ENCODE measurements at regions not wholly inside any gene's neighbourhood (a gene's known extent, or its start where the extent isn't known, plus 50 kb on each side); places are given as distances from the start of the nearest gene placed in this dataset.

DNA sequence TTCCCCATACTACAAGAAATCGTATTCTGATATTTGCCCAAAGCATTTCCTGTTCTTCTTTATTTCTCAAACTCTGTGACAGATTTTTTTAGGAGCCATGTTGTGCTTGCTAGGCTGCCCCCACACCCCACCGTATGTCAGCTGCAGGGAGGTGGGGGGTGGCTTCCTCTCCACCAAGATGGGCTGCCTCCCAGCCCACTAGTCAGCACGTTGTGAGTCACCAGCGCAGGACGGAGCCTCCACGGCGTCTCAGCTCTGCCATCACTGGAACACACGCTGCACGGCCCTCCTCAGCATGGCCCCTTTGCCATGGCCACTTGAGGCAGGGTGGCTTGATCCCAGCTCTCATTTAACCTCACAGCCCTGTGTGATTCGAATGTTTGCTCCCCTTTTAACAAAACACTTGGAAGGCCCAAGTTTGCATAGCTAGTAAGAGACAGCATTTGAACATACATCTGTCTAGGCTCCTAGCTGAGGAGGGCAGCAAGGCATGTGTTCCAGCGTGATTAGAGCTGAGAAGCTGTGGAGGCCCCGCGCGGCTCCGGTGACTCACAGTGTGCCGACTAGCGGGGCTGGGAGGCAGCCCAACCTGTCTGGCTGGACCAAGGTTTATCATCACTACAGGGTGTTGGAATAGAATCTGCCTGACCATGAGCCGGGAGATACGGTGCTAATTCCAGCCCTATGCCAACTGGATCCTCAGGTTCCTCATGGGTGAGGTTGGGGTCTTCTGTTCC lies 180.7 kb upstream of the NCAM1 start:
- H3K4me3 Mint-ChIP-seq, result peak overlapping the region in 1 of 4 donors; percentile 9
- no peaks in the 10 kb centered on the region for H3K36me3 Mint-ChIP-seq

DNA sequence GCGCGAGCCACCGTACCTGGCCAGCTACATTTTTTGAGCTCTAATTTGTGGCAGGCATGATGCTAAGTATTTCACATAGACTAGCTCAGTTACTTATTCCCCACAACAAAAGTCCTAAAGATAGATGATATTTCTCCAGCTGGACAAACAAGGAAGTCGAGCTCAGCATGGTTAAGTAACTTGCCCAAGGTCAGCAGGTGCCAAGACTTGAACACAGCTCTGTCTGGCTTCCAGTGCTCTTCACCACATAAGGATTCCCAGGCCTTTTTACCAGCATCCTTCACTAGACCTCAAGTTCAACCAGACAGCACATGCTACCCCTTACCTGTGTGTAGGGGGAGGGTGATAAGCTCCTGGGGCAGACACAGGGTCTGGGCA lies 177.3 kb upstream of the NCAM1 start:
- H3K9me3 Mint-ChIP-seq, result peaks cover 0 to 3% (median 3%) of the 10 kb centered on the region in 3 donors
- H3K4me1 Mint-ChIP-seq, result no peaks in the 10 kb centered on the region
- H3K4me3 Mint-ChIP-seq, result no peak overlapping the region
- H3K27me3 Mint-ChIP-seq, result peaks cover 9% of the 10 kb centered on the region
- H3K27ac Mint-ChIP-seq, result no peak overlapping the region
- H3K36me3 Mint-ChIP-seq, result no peaks in the 10 kb centered on the region

More for the DNA sequence above, 180.7 kb upstream of the NCAM1 start:
- peaks cover 0 to 3% (median 0%) of the 10 kb centered on the region in 3 donors for H3K9me3 Mint-ChIP-seq
- peaks cover 2% of the 10 kb centered on the region for H3K27me3 Mint-ChIP-seq
- no peaks in the 10 kb centered on the region for H3K4me1 Mint-ChIP-seq
- no peak overlapping the region for H3K27ac Mint-ChIP-seq

DNA sequence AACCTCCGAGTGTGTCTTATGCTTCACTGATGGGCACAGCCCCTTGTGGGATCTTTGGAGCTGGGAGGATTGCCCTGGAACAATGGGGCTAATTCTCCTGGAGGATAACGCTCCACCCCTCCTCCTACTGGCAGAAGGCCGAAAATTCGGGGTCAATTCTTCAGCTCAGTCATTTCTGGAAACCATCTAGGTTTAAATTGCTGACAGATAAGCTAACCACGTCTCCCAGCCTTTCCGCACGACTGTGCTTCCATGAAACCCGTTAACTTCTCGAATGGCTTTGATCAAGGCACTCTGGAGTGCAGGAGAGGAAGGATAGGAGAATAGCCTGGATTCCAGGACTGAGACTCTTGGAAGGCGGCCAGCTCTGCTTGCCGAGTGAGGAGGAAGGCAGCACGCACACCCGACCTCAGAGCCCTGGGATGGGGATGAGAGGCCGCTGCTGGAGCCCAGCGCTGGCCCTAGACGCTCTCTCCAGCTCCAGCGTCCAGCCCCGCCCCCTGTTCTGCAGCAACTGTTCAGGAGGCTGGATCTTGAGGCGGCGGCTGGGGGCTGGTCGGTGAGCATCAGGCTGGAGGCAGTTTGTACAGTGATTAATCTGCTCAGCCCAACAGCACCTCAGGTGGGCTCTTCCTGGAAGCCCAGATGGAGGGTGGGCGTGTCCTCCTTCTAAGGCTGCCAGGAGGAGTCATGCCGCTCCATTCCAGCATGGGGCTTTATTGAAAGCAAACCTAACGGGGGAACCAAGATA lies 176.7 kb upstream of the NCAM1 start:
- Mint-ChIP-seq H3K27ac (no peak overlapping the region), H3K36me3 (no peaks in the 10 kb centered on the region), H3K4me3 (no peak overlapping the region), H3K27me3 (peaks cover 9% of the 10 kb centered on the region), H3K9me3 (peaks cover 0 to 3% (median 3%) of the 10 kb centered on the region in 3 donors), H3K4me1 (no peaks in the 10 kb centered on the region)

DNA sequence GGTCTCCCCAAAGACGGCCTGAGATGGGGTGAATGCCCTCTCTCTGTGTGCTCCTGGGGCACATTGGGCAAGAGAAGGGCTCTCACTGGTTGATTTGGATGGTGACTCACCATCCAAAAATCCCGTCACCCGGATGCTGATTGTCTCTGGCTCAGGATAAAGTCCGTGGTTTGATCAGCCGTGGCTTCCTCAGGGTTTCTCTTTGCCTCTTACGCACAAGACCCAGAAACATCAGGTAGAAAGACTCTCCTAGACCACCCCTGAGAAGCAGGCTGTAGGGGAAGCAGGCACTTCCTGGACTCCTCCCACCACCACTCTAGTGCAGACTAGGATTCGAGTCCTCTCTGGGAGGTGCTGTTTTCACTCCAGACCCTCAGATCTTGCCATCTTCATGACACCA lies 176.1 kb upstream of the NCAM1 start:
- Mint-ChIP-seq H3K27me3 (peaks cover 9% of the 10 kb centered on the region), H3K4me3 (no peak overlapping the region), H3K9me3 (peaks cover 0 to 3% (median 3%) of the 10 kb centered on the region in 3 donors), H3K27ac (no peak overlapping the region), H3K4me1 (no peaks in the 10 kb centered on the region), H3K36me3 (no peaks in the 10 kb centered on the region)

DNA sequence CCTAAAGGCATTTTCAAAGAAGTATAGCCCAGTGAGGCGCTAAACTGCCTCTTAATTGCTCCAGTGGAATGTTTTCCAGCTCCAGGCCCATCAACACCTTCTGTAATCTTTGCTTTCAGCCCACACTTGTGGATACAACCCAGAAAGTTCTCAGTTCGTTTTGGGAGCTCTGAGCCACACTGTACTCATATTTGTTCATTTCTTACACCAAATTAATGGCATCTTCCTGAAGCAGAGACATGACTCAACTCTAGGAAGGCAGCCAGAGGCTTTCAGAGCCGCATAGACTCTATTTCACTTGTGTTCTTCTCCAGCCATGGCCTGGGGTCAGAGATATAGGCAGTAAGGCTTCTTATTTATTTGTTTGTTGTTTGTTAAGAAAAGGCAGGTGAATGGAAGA lies 175.5 kb upstream of the NCAM1 start:
- Mint-ChIP-seq H3K27me3 (peaks cover 9% of the 10 kb centered on the region), H3K4me1 (no peaks in the 10 kb centered on the region), H3K4me3 (no peak overlapping the region), H3K36me3 (no peaks in the 10 kb centered on the region), H3K9me3 (peaks cover 0 to 3% (median 3%) of the 10 kb centered on the region in 3 donors), H3K27ac (no peak overlapping the region)

DNA sequence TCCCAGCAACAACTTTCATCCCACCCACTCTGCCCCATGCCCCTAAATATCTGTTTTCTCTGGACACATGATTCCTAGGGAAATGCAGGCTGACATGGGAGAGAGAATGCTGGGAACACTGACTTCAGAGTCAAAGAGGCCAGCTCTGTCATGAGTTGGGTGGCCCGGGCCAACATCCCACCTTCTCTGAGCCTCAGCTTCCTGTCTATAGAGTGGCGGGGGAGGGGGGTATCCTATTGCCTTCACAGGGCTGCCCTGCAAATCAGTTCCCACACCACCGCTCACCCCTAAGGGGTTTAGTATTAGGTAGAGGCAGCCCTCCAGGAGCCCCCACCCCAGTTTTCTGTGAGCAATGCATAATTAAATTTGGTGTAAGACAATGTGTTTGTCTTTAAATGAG lies 175.0 kb upstream of the NCAM1 start:
- H3K9me3 Mint-ChIP-seq, result peaks cover 0 to 3% (median 3%) of the 10 kb centered on the region in 3 donors
- H3K27me3 Mint-ChIP-seq, result peaks cover 9% of the 10 kb centered on the region
- no peak overlapping the region for H3K27ac Mint-ChIP-seq
- H3K36me3 Mint-ChIP-seq, result no peaks in the 10 kb centered on the region
- no peaks in the 10 kb centered on the region for H3K4me1 Mint-ChIP-seq
- no peak overlapping the region for H3K4me3 Mint-ChIP-seq

DNA sequence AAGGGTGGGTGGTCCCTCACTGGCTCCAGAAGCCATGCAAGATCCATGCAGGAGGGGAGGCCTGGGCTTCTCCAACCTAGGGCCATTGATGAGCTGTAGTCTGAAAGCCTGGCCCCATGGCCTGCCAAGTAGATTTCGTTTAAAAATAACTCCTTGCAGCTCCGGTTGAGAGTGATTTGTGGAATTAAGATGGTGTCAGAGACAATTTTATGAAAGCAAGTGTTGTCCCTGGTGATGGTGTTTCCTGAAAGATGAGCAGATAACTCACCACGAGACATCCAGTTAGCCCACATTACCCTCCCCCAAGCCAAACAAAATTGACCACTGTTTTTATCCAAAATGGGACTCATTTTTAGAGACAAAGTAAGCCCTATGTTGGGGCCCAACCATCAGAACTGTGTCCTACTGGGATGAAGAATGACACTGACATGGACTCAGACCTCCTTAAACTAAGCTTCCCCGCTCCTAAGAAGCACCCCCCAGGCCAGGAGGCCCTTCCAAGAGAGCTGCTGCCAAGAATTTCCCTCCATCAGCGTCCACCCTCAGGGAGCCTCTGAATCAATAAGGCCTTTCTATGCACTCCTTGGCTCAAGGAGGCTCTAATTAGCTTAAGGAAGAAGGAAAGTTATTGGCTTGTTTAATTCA lies 174.2 kb upstream of the NCAM1 start:
- H3K4me3 Mint-ChIP-seq, result no peak overlapping the region
- H3K36me3 Mint-ChIP-seq, result no peaks in the 10 kb centered on the region
- H3K4me1 Mint-ChIP-seq, result no peaks in the 10 kb centered on the region
- H3K27me3 Mint-ChIP-seq, result peaks cover 7% of the 10 kb centered on the region
- peaks cover 0 to 3% (median 3%) of the 10 kb centered on the region in 3 donors for H3K9me3 Mint-ChIP-seq
- no peak overlapping the region for H3K27ac Mint-ChIP-seq

DNA sequence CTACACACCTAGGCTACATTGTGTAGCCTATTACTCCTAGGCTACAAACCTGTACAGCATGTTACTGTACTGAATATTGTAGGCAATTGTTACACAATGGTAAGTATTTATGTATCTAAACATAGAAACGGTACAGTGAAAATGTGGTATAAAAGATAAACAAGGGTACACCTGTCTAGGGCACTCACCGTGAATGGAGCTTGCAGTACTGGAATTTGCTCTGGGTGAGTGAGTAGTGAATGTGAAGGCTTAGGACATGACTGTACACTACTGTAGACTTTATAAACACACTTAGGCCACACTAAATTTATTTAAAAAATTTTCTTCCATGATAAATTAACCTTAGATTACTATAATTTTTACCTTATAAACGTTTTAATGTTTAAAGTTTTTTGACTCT lies 171.7 kb upstream of the NCAM1 start:
- Mint-ChIP-seq H3K4me3 (no peak overlapping the region), H3K9me3 (peaks cover 0 to 3% (median 0%) of the 10 kb centered on the region in 3 donors), H3K27ac (no peak overlapping the region), H3K4me1 (no peaks in the 10 kb centered on the region), H3K27me3 (peaks cover 7% of the 10 kb centered on the region), H3K36me3 (no peaks in the 10 kb centered on the region)

DNA sequence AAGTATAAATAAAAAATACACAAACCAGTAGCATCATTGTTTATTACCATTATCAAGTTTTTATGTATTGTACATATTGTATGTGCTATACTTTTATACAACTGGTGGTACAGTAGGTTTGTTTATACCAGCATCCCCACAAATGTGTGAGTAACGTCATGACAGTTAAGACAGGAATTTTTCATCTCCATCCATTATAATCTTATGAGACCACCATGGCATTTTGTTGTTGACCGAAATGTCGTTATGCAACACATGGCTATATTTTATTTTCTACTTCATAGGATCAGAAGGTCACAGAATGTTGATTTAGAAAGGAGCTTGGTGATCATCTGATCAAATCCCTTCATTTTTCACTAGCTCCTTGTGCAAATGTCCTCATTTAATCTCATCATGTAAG lies 170.9 kb upstream of the NCAM1 start:
- Mint-ChIP-seq H3K27me3 (peaks cover 7% of the 10 kb centered on the region), H3K27ac (no peak overlapping the region), H3K9me3 (peaks cover 0 to 3% (median 0%) of the 10 kb centered on the region in 3 donors), H3K4me3 (no peak overlapping the region), H3K36me3 (no peaks in the 10 kb centered on the region), H3K4me1 (no peaks in the 10 kb centered on the region)

DNA sequence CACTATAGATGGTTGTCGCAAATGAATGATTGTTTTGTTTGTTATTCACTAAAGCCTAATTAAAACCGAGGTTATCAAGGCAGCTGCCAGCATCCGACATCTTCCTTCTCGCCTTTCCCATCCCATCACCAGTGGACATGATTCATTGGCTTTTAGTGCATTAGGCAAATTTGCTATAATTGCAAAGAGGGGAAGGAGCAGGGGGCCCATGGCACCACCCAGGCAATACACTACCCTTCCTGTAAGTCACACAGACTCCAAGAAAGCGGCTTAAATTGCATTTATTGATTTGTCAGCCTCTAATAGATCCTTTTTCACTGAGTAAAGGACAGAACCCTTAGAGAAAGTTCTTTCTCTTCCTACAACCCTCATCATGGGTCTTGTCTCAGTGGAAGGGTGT lies 169.2 kb upstream of the NCAM1 start:
- H3K27ac Mint-ChIP-seq, result no peak overlapping the region
- H3K4me3 Mint-ChIP-seq, result no peak overlapping the region
- H3K9me3 Mint-ChIP-seq, result no peaks in the 10 kb centered on the region
- H3K27me3 Mint-ChIP-seq, result peaks cover 7% of the 10 kb centered on the region
- no peaks in the 10 kb centered on the region for H3K36me3 Mint-ChIP-seq
- no peaks in the 10 kb centered on the region for H3K4me1 Mint-ChIP-seq

DNA sequence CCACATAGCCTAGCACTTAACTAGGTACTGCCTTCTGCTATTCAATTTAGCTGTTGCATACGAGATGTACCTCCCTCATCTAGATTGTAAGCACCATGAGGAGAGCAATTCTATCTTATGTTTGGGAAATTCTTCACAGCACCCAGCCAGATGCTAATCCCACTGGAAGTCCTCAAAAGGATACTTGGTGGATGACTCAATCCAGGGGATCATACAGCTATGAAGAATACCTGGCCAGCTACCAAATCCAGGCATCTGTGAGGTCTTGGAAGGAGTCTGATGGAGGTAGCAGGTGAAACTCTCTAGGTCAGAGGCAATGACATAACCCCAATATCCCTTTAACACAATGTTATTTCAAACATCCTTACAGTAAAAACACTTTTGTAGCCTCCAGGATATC lies 167.8 kb upstream of the NCAM1 start:
- Mint-ChIP-seq H3K9me3 (no peaks in the 10 kb centered on the region), H3K4me1 (no peaks in the 10 kb centered on the region), H3K27ac (no peak overlapping the region), H3K4me3 (no peak overlapping the region), H3K27me3 (no peaks in the 10 kb centered on the region), H3K36me3 (no peaks in the 10 kb centered on the region)

DNA sequence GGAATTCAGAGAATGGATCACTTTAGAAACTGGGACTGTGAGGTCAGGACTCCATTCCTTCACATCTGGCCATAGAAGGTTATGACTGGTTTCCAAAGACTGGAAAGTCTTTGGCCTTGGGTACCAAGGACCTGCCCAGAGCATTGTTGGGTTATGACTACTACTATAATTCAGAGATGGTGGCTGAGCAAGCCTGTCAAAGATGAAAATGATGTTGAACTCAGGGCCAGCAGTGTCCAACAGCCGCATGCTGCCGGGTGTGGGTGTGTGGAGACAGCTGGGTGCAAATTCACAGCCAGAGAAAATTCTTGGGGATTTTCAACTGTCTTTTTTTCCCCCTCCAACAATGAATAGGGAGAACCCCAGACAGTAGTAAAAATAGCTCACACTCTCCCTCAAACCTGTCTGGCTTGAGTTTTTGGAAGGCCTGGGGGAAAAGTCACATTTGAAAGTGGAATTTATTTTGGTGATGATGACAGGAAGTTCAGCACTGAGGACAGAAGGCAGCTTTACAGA lies 166.8 kb upstream of the NCAM1 start:
- Mint-ChIP-seq H3K27ac (no peak overlapping the region), H3K4me3 (no peak overlapping the region), H3K9me3 (no peaks in the 10 kb centered on the region), H3K36me3 (no peaks in the 10 kb centered on the region), H3K27me3 (peaks cover 3% of the 10 kb centered on the region), H3K4me1 (no peaks in the 10 kb centered on the region)

DNA sequence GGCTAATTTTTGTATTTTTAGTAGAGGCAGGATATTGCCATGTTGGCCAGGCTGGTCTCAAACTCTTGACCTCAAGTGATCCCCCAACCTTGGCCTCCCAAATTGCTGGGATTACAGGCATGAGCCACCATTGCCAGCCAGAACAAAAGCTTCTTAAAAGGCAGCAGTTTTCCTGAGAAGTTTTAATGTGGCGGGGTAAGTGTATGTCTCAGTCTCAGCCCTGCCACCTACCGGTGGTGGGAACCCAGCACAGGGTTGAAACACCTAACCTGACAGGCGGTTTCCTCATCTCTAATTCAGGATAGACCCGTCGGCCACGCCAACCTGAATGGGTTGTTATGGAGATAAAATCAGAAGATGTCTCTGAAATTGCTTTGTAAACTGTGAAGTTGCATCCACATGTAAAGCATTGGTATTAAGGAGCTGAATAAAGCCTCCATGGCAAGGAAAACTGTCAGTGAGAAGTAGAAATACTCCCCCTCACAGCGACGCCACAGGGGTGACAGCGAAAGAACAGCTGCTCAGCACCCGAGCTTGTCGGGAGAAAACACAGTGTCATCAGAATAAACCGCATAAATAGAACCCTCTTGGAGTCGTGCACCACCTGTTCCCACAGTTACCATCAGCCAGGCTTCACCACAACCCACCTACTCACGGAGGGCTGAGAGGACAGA lies 165.9 kb upstream of the NCAM1 start:
- Mint-ChIP-seq H3K27me3 (peaks cover 5% of the 10 kb centered on the region), H3K36me3 (no peaks in the 10 kb centered on the region), H3K4me1 (no peaks in the 10 kb centered on the region), H3K4me3 (no peak overlapping the region), H3K9me3 (no peaks in the 10 kb centered on the region), H3K27ac (no peak overlapping the region)

DNA sequence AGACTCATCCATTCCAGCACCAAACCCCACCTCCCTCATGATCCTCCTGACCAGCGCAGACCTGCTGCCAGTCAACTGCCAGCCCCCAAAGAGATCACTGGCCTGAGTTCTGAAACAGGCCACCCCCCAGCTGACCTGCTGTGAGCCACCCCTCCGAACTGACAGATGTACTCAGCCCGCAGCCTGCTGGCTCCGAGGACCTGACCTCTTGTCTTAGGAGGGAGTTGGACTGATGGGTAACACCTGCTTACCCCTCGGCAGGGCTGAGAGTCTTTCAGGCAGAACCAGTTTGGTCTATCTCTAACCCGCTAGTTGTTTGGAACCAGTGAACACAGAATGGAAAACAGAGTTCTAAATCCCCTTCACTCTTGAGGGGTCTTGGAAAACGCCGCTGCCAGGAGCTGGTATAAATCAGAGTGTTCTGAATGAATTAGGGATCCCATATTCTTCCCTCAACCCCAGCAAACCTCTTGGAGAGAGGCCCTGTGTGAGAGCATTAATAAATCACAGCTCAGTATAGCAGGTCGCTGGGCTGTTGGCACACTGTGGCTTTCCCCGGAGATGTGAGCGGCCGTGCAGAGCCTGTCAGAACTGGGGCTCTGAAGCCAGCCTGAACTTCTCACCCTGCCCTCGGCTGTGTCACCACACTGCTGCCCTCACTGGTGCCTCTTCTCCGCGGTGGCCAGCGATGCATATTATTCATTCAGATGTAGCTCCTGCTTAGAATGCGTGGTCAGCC lies 165.1 kb upstream of the NCAM1 start:
- no peaks in the 10 kb centered on the region for H3K36me3 Mint-ChIP-seq
- H3K4me1 Mint-ChIP-seq, result no peaks in the 10 kb centered on the region
- no peak overlapping the region for H3K27ac Mint-ChIP-seq
- no peak overlapping the region for H3K4me3 Mint-ChIP-seq
- H3K27me3 Mint-ChIP-seq, result peaks cover 11% of the 10 kb centered on the region
- no peaks in the 10 kb centered on the region for H3K9me3 Mint-ChIP-seq

Measured in IgD-negative memory B cell (primary cell).